ENCODE measurements at regions not wholly inside any gene's neighbourhood (a gene's known extent, or its start where the extent isn't known, plus 50 kb on each side); places are given as distances from the start of the nearest gene placed in this dataset.
"Not testable (repeated sequence)": the region's sequence is repeated elsewhere in the genome, so short reads cannot be mapped to it uniquely, and the experiment has no call there.

DNA sequence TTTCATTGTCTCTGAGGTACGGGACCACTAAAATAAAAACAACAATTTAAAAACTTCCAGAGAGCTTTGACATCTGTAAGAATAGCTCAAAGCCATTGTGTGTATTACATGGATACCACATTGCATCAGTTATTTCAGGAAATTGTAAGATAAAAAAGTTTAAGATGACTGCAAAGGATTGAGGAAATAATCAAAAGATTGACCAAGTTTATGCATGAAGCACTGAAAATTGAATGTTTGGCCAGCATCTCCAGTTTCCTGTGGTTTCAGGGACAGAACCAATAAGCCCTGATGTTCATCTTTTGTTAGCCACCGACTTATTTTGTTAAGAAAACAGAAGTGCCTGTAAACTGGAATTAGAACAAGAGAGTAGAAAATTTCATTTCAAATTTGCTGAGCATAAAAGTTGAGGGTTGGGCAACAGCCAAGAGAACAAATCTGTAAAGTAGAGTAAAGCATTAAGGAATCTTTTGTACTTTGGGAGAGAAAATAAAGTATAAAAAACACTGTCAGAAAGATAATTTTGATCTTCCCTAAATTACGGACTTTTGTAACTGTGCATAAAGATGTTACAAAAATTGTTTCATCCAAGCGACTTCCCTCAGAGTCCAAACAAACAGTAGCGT is 211.5 kb upstream of the P2RY1 start:
- DNase-seq = no peak

- DNase-seq = no peak
Measured at GRCh38 chr3:152626226-152626625, 208.7 kb upstream of the P2RY1 start.

DNA sequence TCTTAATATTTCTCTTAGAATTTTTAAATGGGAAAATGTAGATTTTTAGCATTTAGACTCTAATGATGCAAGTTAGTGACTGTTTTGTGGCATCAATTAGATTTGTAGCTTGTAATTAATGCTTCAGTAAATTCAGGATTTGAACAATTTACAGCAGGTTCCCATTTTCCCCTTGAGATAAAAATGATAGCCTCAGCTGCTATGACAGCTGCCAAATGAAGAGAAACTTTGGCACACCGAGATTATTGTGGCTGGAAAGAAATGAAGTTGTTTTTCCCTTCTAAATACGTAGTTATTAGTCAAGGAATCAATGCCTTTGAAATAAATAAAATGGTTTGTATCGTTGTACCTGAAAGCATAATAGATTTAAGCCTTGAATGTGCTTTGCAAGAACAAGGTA is 206.4 kb upstream of the P2RY1 start:
- no peak for DNase-seq

DNA sequence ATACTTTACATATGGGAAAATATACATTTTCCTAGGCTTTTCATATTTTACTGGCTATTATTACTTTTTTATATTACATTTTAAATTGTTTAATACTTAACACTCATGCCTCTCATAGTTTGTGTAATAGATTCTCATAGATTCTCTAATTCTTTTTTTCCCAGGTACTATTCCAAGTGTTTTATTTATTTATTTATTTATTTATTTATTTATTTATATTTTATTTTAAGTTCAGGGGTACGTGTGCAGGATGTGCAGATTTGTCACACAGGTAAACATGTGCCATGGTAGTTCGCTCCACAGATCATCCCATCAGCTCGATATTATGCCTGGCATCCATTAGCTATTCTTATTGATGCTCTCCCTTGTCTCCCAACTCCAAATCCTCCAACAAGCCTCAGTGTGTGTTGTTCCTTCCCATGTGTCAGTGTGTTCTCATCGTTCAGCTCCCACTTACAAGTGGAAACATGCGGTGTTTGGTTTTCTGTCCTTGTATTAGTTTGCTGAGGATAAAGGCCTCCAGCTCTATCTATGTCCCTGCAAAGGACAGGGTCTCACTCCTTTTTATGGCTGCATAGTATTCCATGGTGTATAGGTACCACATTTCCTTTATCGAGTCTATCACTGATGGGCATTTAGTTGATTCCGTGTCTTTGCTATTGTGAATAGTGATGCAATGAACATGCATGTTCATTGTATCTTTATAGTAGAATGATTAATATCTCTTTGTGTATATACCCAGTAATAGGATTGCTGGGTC is 205.4 kb upstream of the P2RY1 start:
- no peak for DNase-seq

DNA sequence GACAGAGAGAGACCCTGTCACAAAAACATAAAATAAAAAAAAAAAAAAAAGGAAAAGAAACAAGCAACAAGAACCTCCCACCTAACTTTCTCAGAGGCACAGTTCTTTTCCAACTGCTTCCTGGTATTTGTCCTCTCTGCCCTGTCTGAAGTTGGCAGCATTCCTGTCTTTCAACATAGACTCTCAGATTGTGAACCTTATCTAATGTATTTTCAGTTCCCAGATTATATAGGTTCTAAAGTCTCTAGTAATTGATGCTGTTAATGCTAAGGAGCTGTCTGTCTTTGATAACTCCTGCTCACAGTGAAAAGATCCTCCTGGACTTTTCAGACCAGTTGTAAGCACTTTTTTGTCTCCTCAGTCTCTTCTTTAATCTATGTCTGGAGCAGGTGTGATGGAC is 199.5 kb upstream of the P2RY1 start:
- DNase-seq = no peak

GRCh38 chr3:152636651-152637050 is 198.3 kb upstream of the P2RY1 start:
- no peak for DNase-seq

DNA sequence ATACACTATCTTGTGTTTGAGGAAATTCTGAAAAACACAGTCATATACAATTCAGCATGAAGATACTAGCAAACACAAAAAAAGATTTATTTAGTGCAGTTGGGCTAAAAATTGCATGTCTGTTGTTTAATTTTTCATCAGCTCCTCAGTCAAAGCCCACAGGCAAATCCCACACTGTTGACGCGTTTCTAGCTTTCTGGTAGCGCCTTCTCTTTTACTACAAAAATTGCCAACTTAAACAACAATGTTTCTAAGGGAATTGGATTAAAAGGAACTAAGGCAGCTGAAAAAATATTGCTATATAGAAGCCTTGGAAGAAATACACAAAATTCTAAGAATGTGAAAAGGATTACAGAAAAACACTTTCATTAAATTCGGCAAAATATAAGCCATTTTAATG is 196.7 kb upstream of the P2RY1 start:
- DNase-seq = no peak

GRCh38 chr3:152638707-152639450 is 196.1 kb upstream of the P2RY1 start:
- DNase-seq = no peak

GRCh38 chr3:152641198-152641597 is 193.7 kb upstream of the P2RY1 start:
- DNase-seq = no peak

DNA sequence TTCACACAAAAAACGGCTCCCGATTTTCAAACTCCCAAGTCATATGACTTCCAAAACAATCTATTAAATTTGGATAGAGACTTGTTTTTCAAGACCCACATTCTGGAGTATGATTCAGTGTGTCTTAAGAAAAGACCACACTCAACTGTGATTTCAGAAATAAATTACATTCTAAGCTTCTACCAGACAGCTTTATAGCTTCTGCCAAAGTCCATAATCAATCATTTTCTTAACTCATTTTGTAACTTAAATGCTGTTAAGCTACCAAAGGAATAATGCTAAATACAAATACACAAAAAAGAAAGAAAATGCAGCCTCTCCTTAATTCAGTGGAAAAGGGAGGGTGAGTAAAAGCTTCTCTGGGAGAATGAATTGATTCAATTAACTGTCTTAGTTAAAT is 192.3 kb upstream of the P2RY1 start:
- no peak for DNase-seq

DNA sequence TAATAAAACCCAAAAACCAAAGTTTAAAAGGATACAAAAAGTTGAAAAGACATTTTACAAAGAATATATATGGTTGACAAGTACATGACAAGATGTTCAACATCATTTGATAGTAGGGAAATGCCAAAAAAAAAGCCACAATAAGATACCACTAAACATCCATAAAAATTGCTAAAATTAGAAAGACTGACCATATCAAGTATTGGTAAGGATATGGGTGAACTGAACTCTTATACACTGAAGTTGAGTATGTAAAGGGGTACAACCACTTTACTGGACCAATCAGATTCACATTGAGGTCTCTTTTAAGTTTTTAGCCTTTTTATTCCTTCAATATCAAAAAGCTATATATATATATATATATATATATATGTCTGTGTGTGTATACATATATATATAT is 190.5 kb upstream of the P2RY1 start:
- DNase-seq = no peak

DNA sequence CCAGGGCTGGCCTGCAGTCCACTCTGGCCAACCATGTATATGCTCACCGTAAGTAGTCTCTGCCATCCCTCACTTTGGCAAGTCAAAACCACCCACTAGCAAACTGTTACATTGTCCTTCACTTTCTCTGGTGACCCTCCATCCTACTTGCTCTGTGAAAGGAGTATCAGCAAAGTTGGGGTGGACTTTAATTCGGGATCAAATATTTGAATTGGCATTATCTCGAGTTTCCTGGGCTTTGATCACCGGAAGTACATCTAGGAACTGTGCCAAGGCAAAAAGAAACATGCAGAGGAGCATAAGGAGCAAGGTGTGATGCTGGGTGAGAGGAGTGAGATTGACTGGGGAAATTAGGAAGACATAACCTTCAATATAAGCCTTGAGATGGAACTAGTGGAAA is 188.9 kb upstream of the P2RY1 start:
- no peak for DNase-seq

DNA sequence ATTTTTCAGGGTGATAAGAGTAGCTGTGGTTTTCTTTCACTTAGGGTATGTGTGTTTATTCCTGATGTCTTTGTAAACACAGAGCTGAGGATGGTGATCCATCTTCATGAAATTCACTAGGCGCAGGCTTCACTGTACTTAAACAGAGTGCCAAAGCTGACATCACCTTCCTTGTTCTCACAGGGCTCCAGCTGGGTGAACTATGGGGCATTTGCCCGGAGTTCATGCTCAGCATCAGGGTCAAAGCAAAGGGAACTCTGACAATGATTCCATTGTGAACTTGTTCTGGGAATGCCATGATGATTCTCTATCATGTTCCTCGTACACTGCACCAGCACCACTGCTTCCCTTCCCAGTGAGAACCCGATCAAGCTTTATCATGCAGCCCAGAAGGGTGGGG is 184.8 kb upstream of the P2RY1 start:
- no peak for DNase-seq

DNA sequence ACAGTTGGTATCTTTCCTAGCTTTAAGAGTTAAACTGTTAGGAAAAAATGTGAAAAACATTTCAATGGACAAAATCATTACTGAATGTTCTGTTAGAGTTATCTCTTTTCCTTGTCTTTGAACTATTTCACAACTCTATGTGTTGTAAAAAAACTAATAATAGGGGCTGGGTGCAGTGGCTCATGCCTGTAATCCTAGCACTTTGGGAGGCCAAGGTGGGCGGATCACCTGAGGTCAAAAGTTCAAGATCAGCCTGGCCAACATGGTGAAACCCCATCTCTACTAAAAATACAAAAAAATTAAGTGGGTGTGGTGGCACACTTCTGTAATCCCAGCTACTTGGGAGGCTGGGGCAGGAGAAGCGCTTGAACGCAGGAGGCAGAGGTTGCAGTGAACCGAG is 184.0 kb upstream of the P2RY1 start:
- not testable (repeated sequence) for DNase-seq

GRCh38 chr3:152656214-152656971 is 178.5 kb upstream of the P2RY1 start:
- no peak for DNase-seq

DNA sequence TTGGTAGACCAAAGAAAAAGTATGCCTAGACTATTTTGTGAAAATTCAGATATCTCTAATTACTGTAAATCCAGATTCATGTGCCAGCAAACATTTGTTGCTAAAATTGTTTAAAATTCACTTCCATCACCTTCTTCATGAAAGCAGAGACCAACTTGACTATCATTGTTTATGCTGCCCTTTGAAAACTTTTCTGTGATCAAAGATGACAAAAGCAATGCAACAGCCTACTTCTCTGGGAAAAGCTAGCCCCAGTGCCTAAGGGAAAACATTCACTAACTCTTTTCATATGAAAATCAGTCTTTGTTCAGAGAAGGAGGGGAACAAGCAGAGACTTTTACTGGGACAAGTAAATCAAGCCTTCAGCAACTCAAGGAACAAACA is 178.0 kb upstream of the P2RY1 start:
- no peak for DNase-seq

DNA sequence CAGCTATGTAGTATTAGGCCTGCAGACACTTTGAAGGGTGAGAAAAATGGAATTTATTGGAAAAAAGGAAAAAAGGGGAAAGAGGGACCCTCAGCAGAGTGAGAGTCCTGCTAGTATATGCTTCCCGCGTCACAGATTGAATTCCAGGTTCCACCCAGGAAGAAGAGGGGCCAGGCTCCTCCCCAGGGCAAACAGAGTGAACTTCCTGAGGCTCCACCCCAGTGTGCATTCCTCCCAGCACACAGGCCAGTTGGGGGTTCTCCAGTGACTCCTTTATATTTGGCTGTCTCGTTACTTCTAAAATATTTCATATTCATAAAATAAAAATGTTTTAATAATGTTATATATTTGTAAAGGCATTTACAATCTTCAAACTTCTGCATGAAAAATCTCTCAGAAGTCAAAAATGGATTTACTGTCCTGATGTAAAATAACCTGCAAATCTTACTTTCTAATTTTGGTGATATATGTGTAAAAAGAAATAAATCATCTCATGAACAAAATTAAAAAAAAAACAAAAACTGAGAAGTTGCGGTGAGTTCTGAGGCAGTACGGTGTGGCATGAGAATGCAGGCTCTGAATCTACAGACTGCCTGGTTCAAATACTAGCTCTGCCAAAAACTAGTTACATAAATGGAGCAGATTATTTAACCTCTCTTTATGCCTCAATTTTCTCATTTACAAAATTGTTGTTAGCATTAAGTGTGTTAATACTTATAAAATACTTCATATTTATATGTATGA is 175.8 kb upstream of the P2RY1 start:
- DNase-seq = no peak

GRCh38 chr3:152662157-152662556 is 172.8 kb upstream of the P2RY1 start:
- DNase-seq = no peak

DNA sequence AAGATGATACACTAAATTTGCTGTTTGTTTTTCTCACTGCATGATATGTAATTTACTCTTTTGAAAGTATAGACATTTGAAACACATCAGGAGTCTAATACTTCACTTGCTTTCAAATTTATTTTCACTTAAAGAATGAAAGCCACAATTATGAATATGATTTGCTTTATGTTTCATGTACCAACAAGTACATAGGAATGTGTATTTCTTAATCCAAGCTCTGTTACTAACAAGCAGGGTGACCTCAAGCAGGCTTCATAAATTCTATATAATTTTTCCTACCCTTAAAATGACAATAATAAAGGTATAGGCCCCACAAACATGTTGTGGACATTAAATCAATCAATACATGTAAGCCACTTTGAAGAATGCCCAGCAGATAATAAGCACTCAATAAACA is 170.2 kb upstream of the P2RY1 start:
- DNase-seq = no peak

DNA sequence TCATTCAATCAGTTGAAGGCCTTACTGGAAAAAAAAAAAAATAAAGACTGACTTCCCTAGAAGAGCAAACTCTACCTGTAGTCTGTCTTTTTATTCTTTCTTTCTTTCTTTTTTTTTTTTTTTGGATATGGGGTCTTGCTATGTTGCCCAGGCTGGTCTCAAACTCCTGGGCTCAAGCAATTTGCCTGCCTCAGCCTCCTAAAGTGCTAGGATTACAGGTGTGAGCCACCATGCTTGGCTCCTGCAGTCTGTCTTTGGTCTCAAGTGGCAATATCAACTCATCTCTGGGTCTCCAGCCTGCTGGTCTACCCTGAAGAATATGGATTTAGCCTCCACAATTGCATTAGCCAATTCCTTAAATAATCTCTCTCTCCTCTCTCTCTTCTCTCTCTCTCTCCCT is 167.7 kb upstream of the P2RY1 start:
- no peak for DNase-seq

DNA sequence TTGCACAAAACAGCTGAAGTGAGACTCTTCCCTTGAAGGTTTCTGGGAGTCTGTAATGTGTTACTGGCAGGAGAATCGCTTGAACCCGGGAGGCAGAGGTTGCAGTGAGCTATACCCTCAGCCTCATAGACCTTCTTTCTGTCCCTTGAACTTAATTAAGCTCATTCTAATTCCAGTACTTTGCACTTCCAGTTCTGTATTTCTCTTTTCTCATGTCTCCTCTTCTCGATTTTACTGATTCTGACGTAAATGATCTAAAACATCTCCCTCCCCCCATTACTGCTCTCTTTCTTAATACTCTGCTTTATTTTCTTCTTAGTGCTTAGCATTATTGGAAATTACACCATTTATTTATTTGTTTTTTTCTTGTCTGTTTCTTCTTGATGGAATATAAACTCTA is 165.4 kb upstream of the P2RY1 start:
- DNase-seq = no peak

DNA sequence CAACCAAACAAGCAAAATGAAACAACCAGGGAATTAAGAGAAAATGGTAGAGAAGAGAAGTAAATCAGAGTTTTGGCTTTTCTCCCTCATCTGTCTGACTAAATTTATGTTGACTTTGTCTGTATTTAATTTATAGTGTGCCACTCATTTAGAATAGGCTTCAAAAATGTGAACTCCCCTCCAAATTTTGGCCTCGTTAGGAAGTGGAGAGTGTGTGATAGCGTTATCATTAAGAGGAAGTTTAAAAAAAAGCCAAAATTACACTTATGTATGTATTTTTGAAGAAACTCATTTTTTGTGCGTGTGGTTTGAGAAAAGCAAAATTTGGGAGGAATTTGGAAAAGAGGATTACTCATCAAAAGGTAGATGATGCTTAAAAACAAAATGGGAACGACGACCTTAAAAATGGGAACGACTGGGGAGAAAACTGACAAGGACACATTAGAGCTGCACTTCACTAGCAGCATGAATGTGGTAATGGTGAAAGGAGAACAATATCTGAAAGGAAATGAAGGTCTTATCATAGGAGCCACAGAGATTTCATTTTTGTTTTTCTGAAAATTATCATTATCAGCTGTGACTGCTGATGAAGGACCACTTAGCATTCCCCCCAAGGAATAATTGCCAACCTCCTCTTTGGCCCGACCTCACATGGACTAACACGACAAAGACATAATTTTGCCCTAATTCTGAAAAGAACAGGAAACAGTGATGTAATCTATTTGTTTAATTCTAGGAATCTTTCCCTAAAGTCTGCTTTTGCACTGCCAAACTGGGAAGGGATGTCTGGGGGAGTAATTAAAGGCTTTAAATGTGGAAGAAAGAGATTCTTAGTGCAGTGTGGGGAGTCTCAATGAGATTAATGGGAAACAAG is 163.2 kb upstream of the P2RY1 start:
- no peak for DNase-seq

All from CD4-positive, alpha-beta T cell treated with Interleukin-15 for 1 hour (primary cell).